Peyer's patch (tissue), 4 donors: ENCODE measurements at regions not wholly inside any gene's neighbourhood (a gene's known extent, or its start where the extent isn't known, plus 50 kb on each side); places are given as distances from the start of the nearest gene placed in this dataset.

Experiments used
- POLR2A ChIP-seq, 2 donors: fragments of 450-650 bp; IDR thresholded peaks; one replicate each; pipeline ENCODE4 v1.5.1; 2017; ENCODE audit warnings: antibody characterized with exemption in 2 of 2, mild to moderate bottlenecking in 2 of 2, moderate library complexity in 2 of 2
- TF ChIP-seq, protein P1 (sequence below), 6 experiments: fragments of 450-650 bp in 4 of 6; fragments of 200-600 bp in 2 of 6; sonication (generic) in 1 of 6; IDR thresholded peaks; one replicate each; pipeline ENCODE4 v1.5.1; 2017 to 2019; ENCODE audit warnings: antibody characterized with exemption in 6 of 6, mild to moderate bottlenecking in 3 of 6, moderate library complexity in 1 of 6

DNA sequence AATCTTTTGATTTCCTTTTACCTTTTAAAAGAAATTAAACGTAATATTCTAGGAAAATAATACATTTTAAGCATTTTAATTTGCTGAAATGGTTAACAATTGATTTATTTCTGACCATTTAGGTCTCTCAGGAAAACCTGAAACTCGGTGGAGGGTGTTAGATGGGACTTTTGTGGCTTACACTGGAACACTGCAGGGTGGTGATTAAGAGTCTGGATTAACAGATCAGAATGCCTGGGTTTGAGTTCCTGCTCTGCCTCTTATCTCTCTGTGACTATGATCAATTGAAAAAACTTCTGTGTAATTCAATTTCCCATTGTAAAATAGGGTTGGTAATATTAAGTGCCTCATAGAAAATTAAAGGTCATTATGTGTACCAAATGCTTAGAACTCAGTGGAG is 168.7 kb downstream of the UBE2E3 start:
- TF ChIP-seq, protein P1, sequence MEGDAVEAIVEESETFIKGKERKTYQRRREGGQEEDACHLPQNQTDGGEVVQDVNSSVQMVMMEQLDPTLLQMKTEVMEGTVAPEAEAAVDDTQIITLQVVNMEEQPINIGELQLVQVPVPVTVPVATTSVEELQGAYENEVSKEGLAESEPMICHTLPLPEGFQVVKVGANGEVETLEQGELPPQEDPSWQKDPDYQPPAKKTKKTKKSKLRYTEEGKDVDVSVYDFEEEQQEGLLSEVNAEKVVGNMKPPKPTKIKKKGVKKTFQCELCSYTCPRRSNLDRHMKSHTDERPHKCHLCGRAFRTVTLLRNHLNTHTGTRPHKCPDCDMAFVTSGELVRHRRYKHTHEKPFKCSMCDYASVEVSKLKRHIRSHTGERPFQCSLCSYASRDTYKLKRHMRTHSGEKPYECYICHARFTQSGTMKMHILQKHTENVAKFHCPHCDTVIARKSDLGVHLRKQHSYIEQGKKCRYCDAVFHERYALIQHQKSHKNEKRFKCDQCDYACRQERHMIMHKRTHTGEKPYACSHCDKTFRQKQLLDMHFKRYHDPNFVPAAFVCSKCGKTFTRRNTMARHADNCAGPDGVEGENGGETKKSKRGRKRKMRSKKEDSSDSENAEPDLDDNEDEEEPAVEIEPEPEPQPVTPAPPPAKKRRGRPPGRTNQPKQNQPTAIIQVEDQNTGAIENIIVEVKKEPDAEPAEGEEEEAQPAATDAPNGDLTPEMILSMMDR (IDR thresholded peaks at IDR 0.05) = no peak
- TF ChIP-seq POLR2A (IDR thresholded peaks at IDR 0.05) = no peak
